ENCODE measurements at regions not wholly inside any gene's neighbourhood (a gene's known extent, or its start where the extent isn't known, plus 50 kb on each side); places are given as distances from the start of the nearest gene placed in this dataset.

DNA sequence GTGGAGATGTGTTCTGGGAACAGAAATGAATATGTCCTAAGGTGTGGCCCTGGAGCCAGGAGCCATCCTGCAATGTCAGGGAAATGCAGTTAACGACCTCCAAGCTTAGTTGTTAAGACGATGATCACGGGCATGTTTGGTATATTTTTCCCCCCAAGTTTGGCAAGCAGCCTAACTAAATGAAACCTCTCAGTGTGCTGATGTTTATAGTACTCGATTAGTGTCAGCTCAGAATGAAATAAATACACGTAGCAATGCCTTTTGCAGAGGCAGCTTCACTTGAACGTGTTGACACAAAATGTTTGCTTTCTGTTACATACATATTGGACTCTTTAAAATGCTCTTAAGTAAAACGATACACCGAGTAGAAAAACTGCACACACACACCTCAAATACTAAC is 76.2 kb upstream of the OLIG3 start:
- TF ChIP-seq, protein P1, sequence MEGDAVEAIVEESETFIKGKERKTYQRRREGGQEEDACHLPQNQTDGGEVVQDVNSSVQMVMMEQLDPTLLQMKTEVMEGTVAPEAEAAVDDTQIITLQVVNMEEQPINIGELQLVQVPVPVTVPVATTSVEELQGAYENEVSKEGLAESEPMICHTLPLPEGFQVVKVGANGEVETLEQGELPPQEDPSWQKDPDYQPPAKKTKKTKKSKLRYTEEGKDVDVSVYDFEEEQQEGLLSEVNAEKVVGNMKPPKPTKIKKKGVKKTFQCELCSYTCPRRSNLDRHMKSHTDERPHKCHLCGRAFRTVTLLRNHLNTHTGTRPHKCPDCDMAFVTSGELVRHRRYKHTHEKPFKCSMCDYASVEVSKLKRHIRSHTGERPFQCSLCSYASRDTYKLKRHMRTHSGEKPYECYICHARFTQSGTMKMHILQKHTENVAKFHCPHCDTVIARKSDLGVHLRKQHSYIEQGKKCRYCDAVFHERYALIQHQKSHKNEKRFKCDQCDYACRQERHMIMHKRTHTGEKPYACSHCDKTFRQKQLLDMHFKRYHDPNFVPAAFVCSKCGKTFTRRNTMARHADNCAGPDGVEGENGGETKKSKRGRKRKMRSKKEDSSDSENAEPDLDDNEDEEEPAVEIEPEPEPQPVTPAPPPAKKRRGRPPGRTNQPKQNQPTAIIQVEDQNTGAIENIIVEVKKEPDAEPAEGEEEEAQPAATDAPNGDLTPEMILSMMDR (IDR thresholded peaks at IDR 0.05; ENCODE audit: low read length) = no peak
- TF ChIP-seq EZH2 (optimal IDR thresholded peaks at IDR 0.05; ENCODE audit: low read depth, low read length) = no peak
